IgD-negative memory B cell (primary cell): ENCODE measurements at regions not wholly inside any gene's neighbourhood (a gene's known extent, or its start where the extent isn't known, plus 50 kb on each side); places are given as distances from the start of the nearest gene placed in this dataset.
"Not testable (repeated sequence)": the region's sequence is repeated elsewhere in the genome, so short reads cannot be mapped to it uniquely, and the experiment has no call there.

Source experiments
- H3K27ac Mint-ChIP-seq, 3 donors: one replicate each; pipeline ENCODE4 v1.8.0; 2020 to 2022; ENCODE audit warnings: mild to moderate bottlenecking in 3 of 3, mixed read lengths in 3 of 3, moderate library complexity in 1 of 3
- H3K27me3 Mint-ChIP-seq: one replicate; pipeline ENCODE4 v1.8.0; 2021; ENCODE audit warnings: mixed read lengths
- H3K36me3 Mint-ChIP-seq: one replicate; pipeline ENCODE4 v1.8.0; 2020; ENCODE audit warnings: mild to moderate bottlenecking, mixed read lengths
- H3K4me1 Mint-ChIP-seq, 3 donors: one replicate each; pipeline ENCODE4 v1.8.0; 2020 to 2022; ENCODE audit warnings: mixed read lengths in 3 of 3, mild to moderate bottlenecking in 1 of 3
- H3K4me3 Mint-ChIP-seq, 4 donors: one replicate each; pipeline ENCODE4 v1.8.0; 2020 to 2022; ENCODE audit warnings: mild to moderate bottlenecking in 4 of 4, mixed read lengths in 4 of 4, moderate library complexity in 3 of 4
- H3K9me3 Mint-ChIP-seq, 3 donors: one replicate each; pipeline ENCODE4 v1.8.0; 2020 to 2021; ENCODE audit warnings: mixed read lengths in 3 of 3, mild to moderate bottlenecking in 1 of 3

GRCh38 chr3:139270652-139271051 is 73.2 kb upstream of the MRPS22 start:
- H3K27me3 Mint-ChIP-seq, H3K9me3 Mint-ChIP-seq, H3K27ac Mint-ChIP-seq, H3K4me3 Mint-ChIP-seq, H3K36me3 Mint-ChIP-seq, H3K4me1 Mint-ChIP-seq: not testable (repeated sequence)

GRCh38 chr3:139280027-139280671 is 63.7 kb upstream of the MRPS22 start:
- Mint-ChIP-seq H3K9me3 (peaks cover 0 to 9% (median 0%) of the 10 kb centered on the region in 3 donors), H3K4me3 (no peak overlapping the region), H3K27ac (no peak overlapping the region), H3K27me3 (peaks cover 16% of the 10 kb centered on the region), H3K36me3 (no peaks in the 10 kb centered on the region), H3K4me1 (no peaks in the 10 kb centered on the region)

- Mint-ChIP-seq H3K4me1 (no peaks in the 10 kb centered on the region), H3K9me3 (peaks cover 0 to 9% (median 0%) of the 10 kb centered on the region in 3 donors), H3K36me3 (no peaks in the 10 kb centered on the region), H3K27me3 (peaks cover 17% of the 10 kb centered on the region), H3K4me3 (no peak overlapping the region), H3K27ac (no peak overlapping the region)
Measured at GRCh38 chr3:139281096-139281495, 62.7 kb upstream of the MRPS22 start.

- no peaks in the 10 kb centered on the region for H3K4me1 Mint-ChIP-seq
- H3K9me3 Mint-ChIP-seq: peaks cover 0 to 6% (median 0%) of the 10 kb centered on the region in 3 donors
- no peaks in the 10 kb centered on the region for H3K36me3 Mint-ChIP-seq
- H3K27me3 Mint-ChIP-seq: peaks cover 17% of the 10 kb centered on the region
- no peak overlapping the region for H3K4me3 Mint-ChIP-seq
- H3K27ac Mint-ChIP-seq: no peak overlapping the region
Measured at GRCh38 chr3:139281522-139282196, 62.2 kb upstream of the MRPS22 start.

- H3K36me3 Mint-ChIP-seq: no peaks in the 10 kb centered on the region
- peaks cover 14% of the 10 kb centered on the region for H3K27me3 Mint-ChIP-seq
- H3K4me3 Mint-ChIP-seq: no peak overlapping the region
- H3K9me3 Mint-ChIP-seq: no peaks in the 10 kb centered on the region
- no peak overlapping the region for H3K27ac Mint-ChIP-seq
- no peaks in the 10 kb centered on the region for H3K4me1 Mint-ChIP-seq
Measured at GRCh38 chr3:139283301-139283700, 60.5 kb upstream of the MRPS22 start.

- Mint-ChIP-seq H3K36me3 (no peaks in the 10 kb centered on the region), H3K9me3 (no peaks in the 10 kb centered on the region), H3K4me1 (no peaks in the 10 kb centered on the region), H3K27me3 (peaks cover 13% of the 10 kb centered on the region), H3K27ac (no peak overlapping the region), H3K4me3 (no peak overlapping the region)
Measured at GRCh38 chr3:139284221-139284620, 59.6 kb upstream of the MRPS22 start.

- H3K27me3 Mint-ChIP-seq: peaks cover 9% of the 10 kb centered on the region
- no peaks in the 10 kb centered on the region for H3K4me1 Mint-ChIP-seq
- H3K27ac Mint-ChIP-seq: no peak overlapping the region
- no peaks in the 10 kb centered on the region for H3K36me3 Mint-ChIP-seq
- H3K9me3 Mint-ChIP-seq: no peaks in the 10 kb centered on the region
- H3K4me3 Mint-ChIP-seq: no peak overlapping the region
Measured at GRCh38 chr3:139285691-139286090, 58.1 kb upstream of the MRPS22 start.

- H3K36me3 Mint-ChIP-seq: no peaks in the 10 kb centered on the region
- no peak overlapping the region for H3K4me3 Mint-ChIP-seq
- no peak overlapping the region for H3K27ac Mint-ChIP-seq
- no peaks in the 10 kb centered on the region for H3K4me1 Mint-ChIP-seq
- peaks cover 7% of the 10 kb centered on the region for H3K27me3 Mint-ChIP-seq
- no peaks in the 10 kb centered on the region for H3K9me3 Mint-ChIP-seq
Measured at GRCh38 chr3:139286241-139286640, 57.6 kb upstream of the MRPS22 start.

GRCh38 chr3:139286825-139287224 is 57.0 kb upstream of the MRPS22 start:
- no peaks in the 10 kb centered on the region for H3K9me3 Mint-ChIP-seq
- no peak overlapping the region for H3K4me3 Mint-ChIP-seq
- peaks cover 2% of the 10 kb centered on the region for H3K27me3 Mint-ChIP-seq

GRCh38 chr3:139287557-139287956 is 56.3 kb upstream of the MRPS22 start:
- Mint-ChIP-seq H3K36me3 (no peaks in the 10 kb centered on the region), H3K27ac (no peak overlapping the region), H3K4me3 (no peak overlapping the region), H3K27me3 (peaks cover 2% of the 10 kb centered on the region), H3K4me1 (no peaks in the 10 kb centered on the region), H3K9me3 (no peaks in the 10 kb centered on the region)

More at GRCh38 chr3:139286825-139287224, 57.0 kb upstream of the MRPS22 start:
- Mint-ChIP-seq H3K36me3 (no peaks in the 10 kb centered on the region), H3K4me1 (no peaks in the 10 kb centered on the region), H3K27ac (no peak overlapping the region)

- Mint-ChIP-seq H3K27ac (no peak overlapping the region), H3K27me3 (peaks cover 2% of the 10 kb centered on the region), H3K4me3 (no peak overlapping the region), H3K36me3 (no peaks in the 10 kb centered on the region), H3K4me1 (no peaks in the 10 kb centered on the region), H3K9me3 (no peaks in the 10 kb centered on the region)
Measured at GRCh38 chr3:139288266-139288821, 55.5 kb upstream of the MRPS22 start.

GRCh38 chr3:139289860-139290524 is 53.8 kb upstream of the MRPS22 start:
- Mint-ChIP-seq H3K36me3 (no peaks in the 10 kb centered on the region), H3K27ac (no peak overlapping the region), H3K27me3 (peaks cover 3% of the 10 kb centered on the region), H3K4me3 (no peak overlapping the region), H3K9me3 (peaks cover 0 to 3% (median 0%) of the 10 kb centered on the region in 3 donors), H3K4me1 (no peaks in the 10 kb centered on the region)

- peaks cover 1% of the 10 kb centered on the region for H3K27me3 Mint-ChIP-seq
- H3K9me3 Mint-ChIP-seq: peaks cover 0 to 3% (median 0%) of the 10 kb centered on the region in 3 donors
- H3K4me1 Mint-ChIP-seq: no peaks in the 10 kb centered on the region
- H3K36me3 Mint-ChIP-seq: no peaks in the 10 kb centered on the region
- no peak overlapping the region for H3K4me3 Mint-ChIP-seq
- no peak overlapping the region for H3K27ac Mint-ChIP-seq
Measured at GRCh38 chr3:139291276-139292051, 52.4 kb upstream of the MRPS22 start.

GRCh38 chr3:139292192-139292591 is 51.6 kb upstream of the MRPS22 start:
- peaks cover 0 to 3% (median 0%) of the 10 kb centered on the region in 3 donors for H3K9me3 Mint-ChIP-seq
- H3K36me3 Mint-ChIP-seq: no peaks in the 10 kb centered on the region
- H3K27me3 Mint-ChIP-seq: peaks cover 4% of the 10 kb centered on the region
- H3K4me1 Mint-ChIP-seq: no peaks in the 10 kb centered on the region
- H3K4me3 Mint-ChIP-seq: no peak overlapping the region
- no peak overlapping the region for H3K27ac Mint-ChIP-seq
